Fibroblast of skin of back (primary cell): ENCODE measurements at regions not wholly inside any gene's neighbourhood (a gene's known extent, or its start where the extent isn't known, plus 50 kb on each side); places are given as distances from the start of the nearest gene placed in this dataset.
A peak's percentile ranks its signal among the peaks of the same experiment; 100 is the strongest.

Experiments
- DNase-seq: peaks from one replicate; pipeline ENCODE4 v3.0.0-alpha.2; 2013

GRCh38 chr18:40613721-40614120 lies 1341.3 kb upstream of the PIK3C3 start:
- DNase-seq, result no peak

DNA sequence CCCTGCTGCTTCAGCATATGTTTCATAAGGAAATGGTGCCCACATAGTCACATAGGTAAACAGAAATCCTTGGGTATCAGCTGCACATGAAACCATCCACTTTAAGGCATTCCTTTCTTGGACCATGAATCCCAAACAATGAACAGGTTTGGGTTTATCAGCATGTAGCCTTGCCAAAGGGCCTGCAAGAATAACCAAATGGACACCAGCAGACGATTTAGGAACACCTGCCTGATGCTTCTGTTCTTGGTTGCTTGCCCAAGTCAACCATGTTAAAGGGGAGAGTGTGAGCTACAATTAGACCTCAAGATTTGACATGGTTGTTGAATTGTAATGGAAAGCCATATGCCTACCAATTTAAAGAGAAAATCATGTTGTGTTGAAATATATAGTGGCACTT lies 1342.7 kb upstream of the PIK3C3 start:
- DNase-seq, result no peak

DNA sequence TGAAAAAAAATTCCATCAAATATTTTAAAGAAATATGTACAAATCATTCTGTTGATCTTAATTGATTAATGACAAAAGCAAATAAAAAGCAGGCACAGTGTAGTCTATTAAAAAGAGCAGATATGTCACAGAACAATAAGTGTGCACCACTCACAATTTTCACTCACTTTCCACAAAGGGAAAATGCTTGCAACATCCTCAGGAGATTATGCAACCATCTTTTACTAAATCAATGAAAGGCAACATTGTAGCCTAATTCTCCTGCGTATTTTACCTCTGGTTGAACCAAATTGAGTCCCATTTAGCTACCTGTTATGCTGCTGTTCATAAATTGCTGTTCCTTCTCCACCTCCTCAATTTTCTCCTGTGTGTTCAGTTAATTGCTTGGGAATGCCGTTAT lies 1346.8 kb upstream of the PIK3C3 start:
- DNase-seq, result no peak

DNA sequence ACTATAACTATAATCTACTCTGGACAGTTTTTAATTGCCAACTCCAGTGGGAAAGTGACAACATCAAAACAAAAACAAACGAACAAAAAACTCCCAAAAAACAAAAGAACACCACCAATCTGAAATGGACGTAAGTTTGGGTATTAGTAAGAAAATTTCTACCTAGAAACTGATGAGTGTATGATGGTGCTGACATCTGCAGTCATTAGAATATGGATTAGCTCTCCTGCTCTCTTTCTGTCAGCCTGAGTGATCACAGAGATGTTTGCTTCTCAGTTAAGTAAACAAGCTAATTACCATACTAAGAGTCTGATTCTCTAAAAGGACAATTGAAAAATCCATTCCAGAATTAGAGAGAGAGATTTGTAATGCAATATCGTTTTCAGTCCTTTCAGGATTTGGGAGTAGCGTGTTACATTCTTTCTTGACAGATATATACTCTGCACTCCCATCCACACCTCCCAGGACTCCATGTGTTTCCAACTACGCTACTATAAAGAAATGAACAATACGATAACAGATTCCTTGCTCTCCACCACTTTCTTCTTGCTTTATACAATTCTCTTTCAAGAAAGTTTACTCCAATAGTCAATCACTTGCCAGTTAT lies 1347.4 kb upstream of the PIK3C3 start:
- DNase-seq, result no peak

DNA sequence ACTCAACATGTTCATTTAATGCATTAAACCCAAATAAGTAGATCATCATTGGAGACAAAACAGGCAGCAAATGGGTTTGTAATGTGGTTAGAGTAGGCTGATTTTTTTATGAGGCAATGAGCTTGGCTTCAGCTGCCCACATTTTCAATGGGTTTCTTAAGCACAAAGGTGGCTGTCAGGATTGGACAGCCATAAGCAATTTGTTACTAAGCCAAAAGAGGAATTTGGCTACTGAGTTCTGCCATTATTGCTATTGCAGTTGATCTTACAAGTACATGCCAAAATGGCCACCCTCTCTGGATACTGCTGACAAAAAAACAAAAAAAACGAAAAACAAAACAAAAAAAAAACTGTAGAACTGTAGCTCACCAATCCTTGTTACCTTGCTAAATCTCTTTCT lies 1348.0 kb upstream of the PIK3C3 start:
- DNase-seq, result no peak

DNA sequence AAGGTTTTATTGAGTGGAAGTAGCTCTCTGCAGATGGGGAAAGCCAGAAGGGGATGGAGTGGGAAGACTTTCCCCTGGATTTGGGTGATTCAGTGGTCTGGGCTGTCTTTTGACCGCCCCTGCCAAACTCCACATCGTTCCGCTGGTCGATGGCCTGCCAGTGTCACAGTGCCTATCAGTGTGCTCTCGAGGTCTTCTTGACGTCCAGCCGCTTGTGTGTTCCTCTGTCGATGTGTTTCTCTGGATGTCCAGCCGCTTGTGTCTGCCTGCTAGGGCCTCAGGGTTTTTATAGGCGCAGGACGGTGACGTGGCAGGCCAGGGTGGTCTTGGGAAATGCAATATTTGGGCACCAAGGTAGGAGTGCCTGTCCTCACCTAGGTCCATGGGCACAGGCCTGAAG lies 1371.4 kb upstream of the PIK3C3 start:
- no peak for DNase-seq

- no peak for DNase-seq
Observed at GRCh38 chr18:40582105-40582504, 1372.9 kb upstream of the PIK3C3 start.

- DNase-seq, result no peak
Observed at GRCh38 chr18:40577981-40578365, 1377.1 kb upstream of the PIK3C3 start.

DNA sequence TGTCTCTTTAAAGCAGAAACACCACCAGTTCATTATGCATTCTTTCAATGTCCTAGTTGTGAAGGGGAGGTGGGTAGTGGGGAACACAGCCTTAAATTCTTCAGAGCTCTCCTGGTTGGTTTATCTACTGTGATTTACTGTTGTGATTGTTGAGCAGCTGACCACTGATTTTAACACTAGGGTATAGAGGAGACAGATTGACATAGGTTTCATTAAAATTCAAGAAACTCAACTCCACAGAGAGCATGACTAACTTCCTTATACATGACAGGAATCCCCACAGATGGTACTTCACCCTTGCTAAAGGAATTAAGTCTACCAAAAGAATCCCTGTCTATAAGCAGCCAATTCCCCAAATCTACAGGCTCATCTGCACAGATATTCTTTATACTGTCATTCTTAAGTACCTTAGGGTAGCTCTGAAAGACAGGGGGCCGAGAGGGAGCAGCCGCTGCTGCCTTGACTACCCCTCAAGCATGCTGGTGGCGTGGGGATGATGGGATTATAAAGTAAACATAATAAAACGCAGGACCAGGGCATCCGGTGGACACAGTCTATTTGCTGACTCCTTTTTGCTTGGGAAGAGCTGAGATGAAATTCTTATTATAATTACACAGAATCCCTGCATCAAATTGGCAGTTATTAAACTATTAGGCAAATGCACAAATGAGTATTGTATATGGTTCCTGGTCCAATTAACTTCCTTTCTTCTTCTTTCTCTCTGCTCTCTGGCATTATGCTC lies 1377.6 kb upstream of the PIK3C3 start:
- DNase-seq, result peak; percentile 30

DNA sequence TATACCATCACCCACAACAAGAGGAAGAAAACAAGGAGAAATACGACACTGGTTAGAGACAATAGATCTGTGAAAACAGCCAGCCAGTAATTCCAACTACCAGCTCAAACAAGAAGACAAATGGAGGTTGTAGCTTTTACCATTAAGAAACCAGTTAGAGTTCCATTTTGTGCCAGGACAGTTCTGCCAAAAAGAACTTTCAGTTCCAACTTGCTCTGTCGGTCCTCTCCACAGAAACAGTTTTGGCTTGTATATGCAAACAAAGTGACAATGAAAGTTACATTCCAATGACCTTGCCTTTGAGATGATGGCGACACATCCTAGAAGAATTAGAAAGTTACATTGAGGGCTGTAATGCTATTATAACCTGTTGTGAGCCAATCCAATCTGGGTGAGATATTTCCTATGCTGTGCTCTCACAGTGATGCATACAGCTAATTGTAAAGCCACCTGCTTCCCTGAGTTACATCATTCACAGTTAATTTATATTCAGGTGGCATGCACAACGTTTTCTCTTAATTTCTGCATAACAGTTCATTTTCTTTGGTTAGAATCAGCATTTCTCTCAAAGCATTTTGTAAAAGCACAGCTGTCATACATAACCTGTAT lies 1378.4 kb upstream of the PIK3C3 start:
- no peak for DNase-seq

DNA sequence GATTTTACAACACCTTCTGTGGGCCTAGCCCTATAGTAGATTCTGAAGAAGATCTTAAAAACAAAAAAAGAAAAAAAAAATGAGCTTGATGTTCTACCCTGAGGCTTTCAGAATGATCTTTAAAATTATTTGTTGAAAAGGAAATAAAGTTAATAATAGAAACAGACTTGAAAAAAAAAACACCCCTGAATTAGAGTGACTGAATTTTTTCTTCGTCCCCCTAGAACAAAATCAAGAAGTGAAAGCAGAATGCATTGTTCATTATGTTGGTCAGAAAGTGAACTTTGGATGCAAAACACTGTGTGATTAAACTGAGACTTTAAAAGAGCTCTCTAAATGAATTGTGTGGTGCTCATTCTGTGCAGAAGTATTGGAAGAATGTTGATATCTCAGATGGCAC lies 1384.4 kb upstream of the PIK3C3 start:
- no peak for DNase-seq

DNA sequence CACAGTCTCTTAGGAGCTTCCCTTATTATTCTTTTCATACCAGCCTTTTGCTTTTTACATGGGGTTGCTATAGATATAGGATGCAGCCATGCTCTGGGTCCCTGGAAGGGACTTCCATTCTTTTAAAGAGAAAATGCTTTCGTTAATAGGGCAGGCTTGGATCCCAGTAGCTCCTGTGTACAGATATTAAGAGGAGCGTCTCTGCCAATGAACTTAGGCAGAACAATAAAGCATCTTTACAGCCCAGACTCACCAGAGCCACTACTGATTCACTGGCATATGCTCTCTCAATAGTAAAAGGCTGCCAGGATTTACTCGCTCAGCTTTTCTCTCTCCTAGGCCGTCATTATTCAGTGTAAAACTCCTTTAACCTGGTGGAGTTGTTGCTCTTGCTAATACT lies 1385.4 kb upstream of the PIK3C3 start:
- DNase-seq, result no peak

- DNase-seq, result no peak
Observed at GRCh38 chr18:40566510-40566844, 1388.6 kb upstream of the PIK3C3 start.

DNA sequence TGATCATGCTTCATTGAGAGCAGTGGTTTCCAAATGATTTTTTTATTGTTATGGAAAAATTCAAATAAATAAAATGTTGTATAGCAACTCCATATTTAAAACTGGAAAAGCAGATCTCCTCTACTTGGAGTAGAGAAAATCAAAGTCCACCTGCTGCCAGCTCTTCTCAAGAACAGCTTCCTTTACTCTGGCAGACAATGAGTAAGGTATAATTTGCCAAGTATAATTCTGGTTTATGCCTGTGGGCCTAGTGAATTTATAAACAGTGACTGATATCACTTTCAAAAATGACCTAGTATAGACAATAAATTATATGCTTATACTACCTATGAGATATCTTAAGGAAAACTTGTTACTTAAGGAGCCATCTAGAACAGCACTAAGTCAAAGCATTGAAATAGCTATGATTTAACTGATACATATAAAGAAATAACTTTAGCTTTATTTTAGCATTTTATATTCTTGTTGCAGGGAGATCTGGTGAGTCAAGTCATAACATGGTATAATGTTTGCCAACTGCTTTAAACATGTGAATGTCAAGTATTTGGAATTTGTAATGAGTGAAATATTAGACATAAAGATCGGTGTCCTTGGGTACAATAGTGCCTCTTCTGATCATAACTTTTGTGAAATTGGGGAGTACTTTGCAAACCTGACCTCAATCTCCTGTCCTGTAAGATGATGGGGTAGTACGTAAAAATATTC lies 1389.1 kb upstream of the PIK3C3 start:
- DNase-seq, result no peak

DNA sequence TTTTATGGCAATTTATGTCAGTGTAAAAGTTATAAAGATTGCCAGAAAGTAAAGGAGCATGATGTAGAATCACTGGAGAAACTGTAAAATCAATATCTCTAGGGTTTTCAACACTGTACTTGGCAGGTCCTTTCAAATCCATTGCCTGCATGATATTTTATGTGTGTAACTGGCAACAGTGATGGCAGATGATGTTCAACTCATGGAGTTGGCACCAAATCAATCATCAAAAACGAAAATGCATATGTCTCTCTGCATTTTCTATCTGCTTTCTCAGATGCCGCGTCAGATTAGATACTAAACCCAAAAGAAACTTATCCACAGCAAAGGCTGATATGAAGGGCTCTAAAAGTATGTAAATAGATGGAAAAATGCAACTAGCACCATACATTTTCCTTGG lies 1395.5 kb upstream of the PIK3C3 start:
- DNase-seq, result no peak

GRCh38 chr18:40558706-40559392 lies 1396.2 kb upstream of the PIK3C3 start:
- DNase-seq, result no peak

DNA sequence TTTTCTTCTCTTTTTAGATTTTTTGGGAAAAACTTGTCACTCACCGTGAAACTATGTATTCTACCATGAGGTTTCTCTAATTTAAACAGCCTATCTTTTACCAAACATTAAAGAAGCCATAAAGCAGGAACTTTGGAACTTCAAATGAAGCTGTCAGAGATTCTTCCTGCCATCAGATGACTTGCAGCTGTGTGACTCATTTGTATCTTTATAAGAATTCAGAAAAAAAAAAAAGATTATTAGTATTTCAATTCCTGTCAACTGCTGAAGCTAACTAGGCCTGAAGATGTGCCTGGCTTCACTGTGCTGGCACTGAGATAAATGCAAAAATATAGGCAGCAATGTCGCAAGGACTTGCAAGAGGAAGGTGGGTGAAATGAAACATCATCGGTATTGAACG lies 1399.1 kb upstream of the PIK3C3 start:
- peak; percentile 23 for DNase-seq

DNA sequence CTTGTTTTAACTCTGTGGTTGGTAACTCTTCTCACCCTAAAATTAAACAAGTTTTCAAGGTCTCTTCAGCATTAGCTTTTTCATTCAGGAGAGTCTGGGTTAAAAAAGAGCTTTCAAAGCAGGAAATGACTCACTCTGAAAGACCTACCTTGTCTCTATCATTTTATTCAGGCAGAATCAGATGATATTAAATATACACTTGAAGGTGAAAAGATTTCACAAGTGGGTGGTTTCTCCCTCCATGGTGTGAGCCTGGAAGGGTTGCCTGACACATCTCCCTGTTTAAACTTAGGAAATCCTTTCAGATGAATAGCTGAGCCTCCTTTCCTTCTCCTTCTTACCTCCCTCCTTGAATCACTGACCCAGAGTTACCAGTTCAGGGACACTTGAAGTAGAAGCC lies 1402.0 kb upstream of the PIK3C3 start:
- DNase-seq, result no peak

GRCh38 chr18:40546875-40547274 lies 1408.2 kb upstream of the PIK3C3 start:
- no peak for DNase-seq

- DNase-seq, result peak; percentile 13
Observed at GRCh38 chr18:40534723-40535122, 1420.3 kb upstream of the PIK3C3 start.

- DNase-seq, result peak; percentile 75
Observed at GRCh38 chr18:40532046-40532445, 1423.0 kb upstream of the PIK3C3 start.

GRCh38 chr18:40531051-40531450 lies 1424.0 kb upstream of the PIK3C3 start:
- peak; percentile 27 for DNase-seq

GRCh38 chr18:40529478-40529877 lies 1425.6 kb upstream of the PIK3C3 start:
- peak; percentile 8 for DNase-seq
